SK-N-SH treated with all-trans-retinoic acid at 6 μM for 48 hours (cell line): ENCODE measurements at regions not wholly inside any gene's neighbourhood (a gene's known extent, or its start where the extent isn't known, plus 50 kb on each side); places are given as distances from the start of the nearest gene placed in this dataset.

Source experiments
- ATAC-seq: fragments of 200-7000 bp; cut with Tn5 transposase; 3 replicates; pipeline ENCODE4 v1.9.1; 2020; ENCODE audit warnings: mild to moderate bottlenecking, moderate library complexity
- CREB5 ChIP-seq: fragments of 250-450 bp; sonication (Bioruptor Pico); IDR thresholded peaks from 2 replicates; pipeline ENCODE4 v1.5.1; 2020; ENCODE audit warnings: low read depth, mild to moderate bottlenecking, moderate library complexity
- CSDC2 ChIP-seq: fragments of 250-450 bp; sonication (Bioruptor Pico); IDR thresholded peaks from 2 replicates; pipeline ENCODE4 v1.5.0; 2020; ENCODE audit warnings: mild to moderate bottlenecking, moderate library complexity
- ESRRG ChIP-seq: fragments of 250-450 bp; sonication (Bioruptor Pico); IDR thresholded peaks from 2 replicates; pipeline ENCODE4 v1.6.1; 2021; ENCODE audit warnings: mild to moderate bottlenecking
- GLIS3 ChIP-seq: fragments of 250-450 bp; sonication (Bioruptor Pico); IDR thresholded peaks from 2 replicates; pipeline ENCODE4 v1.5.0; 2020; ENCODE audit warnings: mild to moderate bottlenecking, moderate library complexity
- ISL1 ChIP-seq: fragments of 250-450 bp; sonication (Bioruptor Pico); IDR thresholded peaks from 2 replicates; pipeline ENCODE4 v2.1.2; 2022; ENCODE audit warnings: mild to moderate bottlenecking, moderate library complexity
- OSR1 ChIP-seq: fragments of 250-450 bp; sonication (Bioruptor Pico); IDR thresholded peaks from 2 replicates; pipeline ENCODE4 v1.8.0; 2022; ENCODE audit warnings: moderate library complexity, mild to moderate bottlenecking, inconsistent platforms
- POU6F1 ChIP-seq: fragments of 250-450 bp; sonication (Bioruptor Pico); IDR thresholded peaks from 2 replicates; pipeline ENCODE4 v1.8.0; 2021; ENCODE audit warnings: low read depth, mild to moderate bottlenecking, moderate library complexity, borderline replicate concordance
- PPARA ChIP-seq: fragments of 250-450 bp; sonication (Bioruptor Pico); IDR thresholded peaks from 2 replicates; pipeline ENCODE4 v1.5.0; 2020; ENCODE audit warnings: mild to moderate bottlenecking, borderline replicate concordance
- RARB ChIP-seq: fragments of 250-450 bp; sonication (Bioruptor Pico); IDR thresholded peaks from 2 replicates; pipeline ENCODE4 v1.8.0; 2021; ENCODE audit warnings: mild to moderate bottlenecking, moderate library complexity
- SNAI2 ChIP-seq: fragments of 250-450 bp; sonication (Bioruptor Pico); IDR thresholded peaks from 2 replicates; pipeline ENCODE4 v1.5.0; 2020; ENCODE audit warnings: mild to moderate bottlenecking, moderate library complexity
- TCF4 ChIP-seq: fragments of 250-450 bp; sonication (Bioruptor Pico); IDR thresholded peaks from 2 replicates; pipeline ENCODE4 v1.8.0; 2021; ENCODE audit warnings: mild to moderate bottlenecking, moderate library complexity, borderline replicate concordance
- TOX ChIP-seq: fragments of 250-450 bp; sonication (Bioruptor Pico); IDR thresholded peaks from 2 replicates; pipeline ENCODE4 v1.8.0; 2021; ENCODE audit warnings: mild to moderate bottlenecking, moderate library complexity, borderline replicate concordance
- TSHZ2 ChIP-seq: fragments of 250-450 bp; sonication (Bioruptor Pico); IDR thresholded peaks from 2 replicates; pipeline ENCODE4 v1.5.0; 2020; ENCODE audit warnings: mild to moderate bottlenecking, moderate library complexity
- ZC3H10 ChIP-seq: fragments of 250-450 bp; sonication (Bioruptor Pico); IDR thresholded peaks from 2 replicates; pipeline ENCODE4 v1.5.1; 2021; ENCODE audit warnings: mild to moderate bottlenecking, moderate library complexity
- ZFP3 ChIP-seq: fragments of 250-450 bp; sonication (Bioruptor Pico); IDR thresholded peaks from 2 replicates; pipeline ENCODE4 v1.5.0; 2020; ENCODE audit warnings: mild to moderate bottlenecking, moderate library complexity
- ZFP30 ChIP-seq: fragments of 450-650 bp; formaldehyde crosslinking; IDR thresholded peaks from 2 replicates; pipeline ENCODE4 v1.5.0; 2022; ENCODE audit warnings: mild to moderate bottlenecking, moderate library complexity
- ZNF565 ChIP-seq: fragments of 450-650 bp; formaldehyde crosslinking; conservative IDR thresholded peaks from 2 replicates; pipeline ENCODE4 v1.5.0; 2020; ENCODE audit warnings: low read depth, mild to moderate bottlenecking, moderate library complexity
- ZNF8 ChIP-seq: fragments of 450-650 bp; formaldehyde crosslinking; IDR thresholded peaks from 2 replicates; pipeline ENCODE4 v1.5.0; 2020; ENCODE audit warnings: mild to moderate bottlenecking, moderate library complexity
- TF ChIP-seq, protein P1 (sequence below): fragments of 250-450 bp; sonication (Bioruptor Pico); IDR thresholded peaks from 2 replicates; pipeline ENCODE4 v1.8.0; 2020; ENCODE audit warnings: mild to moderate bottlenecking, moderate library complexity, borderline replicate concordance
- TF ChIP-seq, protein P2 (sequence below): fragments of 250-450 bp; sonication (Bioruptor Pico); IDR thresholded peaks from 2 replicates; pipeline ENCODE4 v1.5.1; 2021; ENCODE audit warnings: mild to moderate bottlenecking, moderate library complexity

DNA sequence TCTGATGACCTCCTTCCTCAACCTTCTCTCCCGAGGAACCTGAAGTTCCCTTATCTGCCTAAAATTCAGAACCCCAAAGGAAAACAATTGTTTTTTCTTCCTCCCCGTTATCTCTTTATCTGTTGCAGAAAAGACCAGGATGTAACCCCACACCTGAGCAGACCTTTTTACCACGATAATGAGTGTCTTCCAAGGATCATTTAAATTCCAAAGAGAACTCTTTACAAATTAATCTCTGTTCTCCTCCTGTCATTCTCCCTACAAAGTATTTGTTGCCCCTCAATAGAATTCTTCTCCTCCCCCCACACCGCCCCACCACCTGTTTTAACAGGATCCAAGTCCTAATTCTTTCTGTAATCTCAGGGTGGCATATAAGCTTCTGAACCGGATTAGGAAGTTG, 78.5 kb upstream of the NLGN4X start:
- TF ChIP-seq OSR1, result no peak
- no peak for TF ChIP-seq TCF4 (CRISPR knock-in tag)
- TF ChIP-seq PPARA (CRISPR knock-in tag), result no peak
- TF ChIP-seq SNAI2 (CRISPR knock-in tag), result no peak
- no peak for TF ChIP-seq ZC3H10 (CRISPR knock-in tag)
- TF ChIP-seq TSHZ2, result no peak
- no peak for TF ChIP-seq ZFP30 (CRISPR knock-in tag)
- no peak for TF ChIP-seq ZNF8 (CRISPR knock-in tag)
- TF ChIP-seq TOX, result no peak
- TF ChIP-seq GLIS3, result no peak
- TF ChIP-seq ESRRG (CRISPR knock-in tag), result no peak
- TF ChIP-seq RARB (CRISPR knock-in tag), result no peak
- TF ChIP-seq ZNF565, result no peak
- no peak for TF ChIP-seq POU6F1
- TF ChIP-seq ZFP3 (CRISPR knock-in tag), result no peak
- TF ChIP-seq CREB5 (CRISPR knock-in tag), result no peak
- TF ChIP-seq, protein P1, sequence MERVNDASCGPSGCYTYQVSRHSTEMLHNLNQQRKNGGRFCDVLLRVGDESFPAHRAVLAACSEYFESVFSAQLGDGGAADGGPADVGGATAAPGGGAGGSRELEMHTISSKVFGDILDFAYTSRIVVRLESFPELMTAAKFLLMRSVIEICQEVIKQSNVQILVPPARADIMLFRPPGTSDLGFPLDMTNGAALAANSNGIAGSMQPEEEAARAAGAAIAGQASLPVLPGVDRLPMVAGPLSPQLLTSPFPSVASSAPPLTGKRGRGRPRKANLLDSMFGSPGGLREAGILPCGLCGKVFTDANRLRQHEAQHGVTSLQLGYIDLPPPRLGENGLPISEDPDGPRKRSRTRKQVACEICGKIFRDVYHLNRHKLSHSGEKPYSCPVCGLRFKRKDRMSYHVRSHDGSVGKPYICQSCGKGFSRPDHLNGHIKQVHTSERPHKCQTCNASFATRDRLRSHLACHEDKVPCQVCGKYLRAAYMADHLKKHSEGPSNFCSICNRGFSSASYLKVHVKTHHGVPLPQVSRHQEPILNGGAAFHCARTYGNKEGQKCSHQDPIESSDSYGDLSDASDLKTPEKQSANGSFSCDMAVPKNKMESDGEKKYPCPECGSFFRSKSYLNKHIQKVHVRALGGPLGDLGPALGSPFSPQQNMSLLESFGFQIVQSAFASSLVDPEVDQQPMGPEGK (CRISPR knock-in tag), result no peak
- no peak for TF ChIP-seq ISL1
- TF ChIP-seq, protein P2, sequence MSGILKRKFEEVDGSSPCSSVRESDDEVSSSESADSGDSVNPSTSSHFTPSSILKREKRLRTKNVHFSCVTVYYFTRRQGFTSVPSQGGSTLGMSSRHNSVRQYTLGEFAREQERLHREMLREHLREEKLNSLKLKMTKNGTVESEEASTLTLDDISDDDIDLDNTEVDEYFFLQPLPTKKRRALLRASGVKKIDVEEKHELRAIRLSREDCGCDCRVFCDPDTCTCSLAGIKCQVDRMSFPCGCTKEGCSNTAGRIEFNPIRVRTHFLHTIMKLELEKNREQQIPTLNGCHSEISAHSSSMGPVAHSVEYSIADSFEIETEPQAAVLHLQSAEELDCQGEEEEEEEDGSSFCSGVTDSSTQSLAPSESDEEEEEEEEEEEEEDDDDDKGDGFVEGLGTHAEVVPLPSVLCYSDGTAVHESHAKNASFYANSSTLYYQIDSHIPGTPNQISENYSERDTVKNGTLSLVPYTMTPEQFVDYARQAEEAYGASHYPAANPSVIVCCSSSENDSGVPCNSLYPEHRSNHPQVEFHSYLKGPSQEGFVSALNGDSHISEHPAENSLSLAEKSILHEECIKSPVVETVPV (CRISPR knock-in tag), result no peak
- TF ChIP-seq CSDC2, result no peak
- ATAC-seq, result no peak

- ATAC-seq, result no peak
- TF ChIP-seq GLIS3 (no peak), PPARA (CRISPR knock-in tag) (no peak), SNAI2 (CRISPR knock-in tag) (no peak), OSR1 (no peak), ESRRG (CRISPR knock-in tag) (no peak)
These were observed 71.1 kb upstream of the NLGN4X start for GRCh38 chrX:6299724-6300123.

- no peak for ATAC-seq
- no peak for TF ChIP-seq ZFP30 (CRISPR knock-in tag)
- TF ChIP-seq TSHZ2, result no peak
- no peak for TF ChIP-seq RARB (CRISPR knock-in tag)
- no peak for TF ChIP-seq CSDC2
- no peak for TF ChIP-seq OSR1
- no peak for TF ChIP-seq ZFP3 (CRISPR knock-in tag)
- TF ChIP-seq ESRRG (CRISPR knock-in tag), result no peak
- no peak for TF ChIP-seq POU6F1
- no peak for TF ChIP-seq SNAI2 (CRISPR knock-in tag)
- TF ChIP-seq, protein P2 (CRISPR knock-in tag), result no peak
- TF ChIP-seq TCF4 (CRISPR knock-in tag), result no peak
- TF ChIP-seq ZNF565, result no peak
- no peak for TF ChIP-seq TOX
These were observed 65.0 kb upstream of the NLGN4X start for GRCh38 chrX:6293716-6294115.
